Erythroblast (primary cell): ENCODE measurements at regions not wholly inside any gene's neighbourhood (a gene's known extent, or its start where the extent isn't known, plus 50 kb on each side); places are given as distances from the start of the nearest gene placed in this dataset.

ENCODE experiments used
- GATA1 ChIP-seq: IDR thresholded peaks from 2 replicates; pipeline ENCODE4 v1.6.1; 2011; ENCODE audit warnings: low read depth, mild to moderate bottlenecking, control low read depth, low read length, moderate library complexity
- POLR2A ChIP-seq: IDR thresholded peaks from 2 replicates; pipeline ENCODE4 v1.6.1; 2011; ENCODE audit warnings: mild to moderate bottlenecking, low read length

DNA sequence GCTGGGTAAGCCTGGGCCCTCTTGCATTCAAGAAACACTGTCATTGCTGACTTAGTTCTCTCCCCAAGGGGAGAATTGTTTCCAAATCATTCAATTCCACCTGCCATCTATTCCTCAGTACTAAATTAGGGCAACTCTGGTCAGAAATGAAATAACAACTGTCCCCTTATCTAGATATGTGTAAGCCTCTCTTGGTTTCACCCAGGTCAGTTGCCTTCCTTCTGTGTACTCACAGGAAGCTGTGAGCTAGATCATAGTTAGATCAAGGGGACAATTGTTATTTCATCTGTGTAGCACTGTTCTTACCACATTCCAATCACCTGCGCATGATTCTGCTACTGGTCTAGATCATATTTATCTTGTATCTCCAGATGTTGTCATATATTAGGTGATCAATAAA is 483.0 kb upstream of the SORCS1 start:
- TF ChIP-seq POLR2A: no peak
- TF ChIP-seq GATA1: no peak
